ENCODE measurements at regions not wholly inside any gene's neighbourhood (a gene's known extent, or its start where the extent isn't known, plus 50 kb on each side); places are given as distances from the start of the nearest gene placed in this dataset.

DNA sequence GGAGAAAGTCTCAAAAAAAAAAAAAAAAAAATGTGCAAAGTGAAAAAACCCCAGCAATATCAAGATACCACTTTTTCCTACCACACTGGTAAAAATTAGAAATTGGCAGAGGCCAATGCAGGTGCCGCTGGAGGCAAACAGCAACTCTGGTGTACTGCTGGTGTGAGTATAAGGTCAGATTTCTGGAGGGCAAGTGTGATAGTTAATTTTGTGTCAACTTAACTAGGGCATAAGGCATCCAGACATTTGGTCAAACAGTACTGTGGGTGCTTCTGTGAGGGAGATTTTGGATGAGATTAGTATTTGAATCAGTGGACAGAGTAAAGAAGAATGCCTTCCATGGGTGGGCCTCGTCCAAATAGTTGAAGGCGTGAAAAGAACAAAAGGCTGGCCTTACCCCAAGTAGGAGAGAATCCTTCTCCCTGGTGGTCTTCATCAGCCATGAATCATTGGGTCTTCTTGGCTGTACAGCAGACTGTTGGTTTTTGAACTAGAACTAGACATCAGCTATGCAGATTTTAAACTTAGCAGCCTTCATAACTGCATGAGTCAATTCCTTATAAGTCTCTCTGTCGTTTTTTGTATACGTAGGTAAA lies 52.8 kb upstream of the FHL2 start (continued):
- TF ChIP-seq, protein P1, sequence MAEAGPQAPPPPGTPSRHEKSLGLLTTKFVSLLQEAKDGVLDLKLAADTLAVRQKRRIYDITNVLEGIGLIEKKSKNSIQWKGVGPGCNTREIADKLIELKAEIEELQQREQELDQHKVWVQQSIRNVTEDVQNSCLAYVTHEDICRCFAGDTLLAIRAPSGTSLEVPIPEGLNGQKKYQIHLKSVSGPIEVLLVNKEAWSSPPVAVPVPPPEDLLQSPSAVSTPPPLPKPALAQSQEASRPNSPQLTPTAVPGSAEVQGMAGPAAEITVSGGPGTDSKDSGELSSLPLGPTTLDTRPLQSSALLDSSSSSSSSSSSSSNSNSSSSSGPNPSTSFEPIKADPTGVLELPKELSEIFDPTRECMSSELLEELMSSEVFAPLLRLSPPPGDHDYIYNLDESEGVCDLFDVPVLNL (CRISPR knock-in tag; IDR thresholded peaks at IDR 0.05; ENCODE audit: borderline replicate concordance, low read depth), result no peak
- no peak for TF ChIP-seq CREB1 (CRISPR knock-in tag; IDR thresholded peaks at IDR 0.05)
- no peak for TF ChIP-seq MLX (CRISPR knock-in tag; IDR thresholded peaks at IDR 0.05)
- TF ChIP-seq ELF4 (CRISPR knock-in tag; IDR thresholded peaks at IDR 0.05; ENCODE audit: low read depth), result no peak

DNA sequence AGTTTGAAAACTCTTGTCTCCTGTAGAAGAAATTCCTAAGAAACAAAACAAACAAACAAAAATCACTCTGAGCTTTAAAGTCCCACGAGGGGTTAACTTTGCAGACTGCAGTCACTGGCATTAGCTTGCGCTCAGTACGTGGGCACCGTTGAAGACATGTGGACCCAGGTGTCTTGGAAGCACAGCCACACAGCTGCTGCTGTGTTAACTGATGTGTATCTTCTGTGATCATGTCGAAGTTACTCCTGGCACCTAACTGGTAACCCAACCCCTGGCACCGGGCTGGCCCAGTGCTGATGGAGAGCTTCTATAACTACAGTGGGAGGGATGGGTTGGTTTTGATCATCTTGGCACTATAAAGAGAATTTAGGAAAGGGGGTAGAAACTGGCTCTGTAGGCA lies 51.6 kb upstream of the FHL2 start:
- no peak overlapping the region for H3K27ac Mint-ChIP-seq
- ATAC-seq (no peak), DNase-seq (ENCODE audit: low spot score) (no peak)
- TF ChIP-seq ETV6 (CRISPR knock-in tag; IDR thresholded peaks at IDR 0.05), result no peak
- no peak for TF ChIP-seq CREB1 (CRISPR knock-in tag; IDR thresholded peaks at IDR 0.05)
- no peak for TF ChIP-seq TCF7 (CRISPR knock-in tag; IDR thresholded peaks at IDR 0.05; ENCODE audit: low read depth)
- TF ChIP-seq, protein P2, sequence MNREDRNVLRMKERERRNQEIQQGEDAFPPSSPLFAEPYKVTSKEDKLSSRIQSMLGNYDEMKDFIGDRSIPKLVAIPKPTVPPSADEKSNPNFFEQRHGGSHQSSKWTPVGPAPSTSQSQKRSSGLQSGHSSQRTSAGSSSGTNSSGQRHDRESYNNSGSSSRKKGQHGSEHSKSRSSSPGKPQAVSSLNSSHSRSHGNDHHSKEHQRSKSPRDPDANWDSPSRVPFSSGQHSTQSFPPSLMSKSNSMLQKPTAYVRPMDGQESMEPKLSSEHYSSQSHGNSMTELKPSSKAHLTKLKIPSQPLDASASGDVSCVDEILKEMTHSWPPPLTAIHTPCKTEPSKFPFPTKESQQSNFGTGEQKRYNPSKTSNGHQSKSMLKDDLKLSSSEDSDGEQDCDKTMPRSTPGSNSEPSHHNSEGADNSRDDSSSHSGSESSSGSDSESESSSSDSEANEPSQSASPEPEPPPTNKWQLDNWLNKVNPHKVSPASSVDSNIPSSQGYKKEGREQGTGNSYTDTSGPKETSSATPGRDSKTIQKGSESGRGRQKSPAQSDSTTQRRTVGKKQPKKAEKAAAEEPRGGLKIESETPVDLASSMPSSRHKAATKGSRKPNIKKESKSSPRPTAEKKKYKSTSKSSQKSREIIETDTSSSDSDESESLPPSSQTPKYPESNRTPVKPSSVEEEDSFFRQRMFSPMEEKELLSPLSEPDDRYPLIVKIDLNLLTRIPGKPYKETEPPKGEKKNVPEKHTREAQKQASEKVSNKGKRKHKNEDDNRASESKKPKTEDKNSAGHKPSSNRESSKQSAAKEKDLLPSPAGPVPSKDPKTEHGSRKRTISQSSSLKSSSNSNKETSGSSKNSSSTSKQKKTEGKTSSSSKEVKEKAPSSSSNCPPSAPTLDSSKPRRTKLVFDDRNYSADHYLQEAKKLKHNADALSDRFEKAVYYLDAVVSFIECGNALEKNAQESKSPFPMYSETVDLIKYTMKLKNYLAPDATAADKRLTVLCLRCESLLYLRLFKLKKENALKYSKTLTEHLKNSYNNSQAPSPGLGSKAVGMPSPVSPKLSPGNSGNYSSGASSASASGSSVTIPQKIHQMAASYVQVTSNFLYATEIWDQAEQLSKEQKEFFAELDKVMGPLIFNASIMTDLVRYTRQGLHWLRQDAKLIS (CRISPR knock-in tag; IDR thresholded peaks at IDR 0.05; ENCODE audit: borderline replicate concordance), result no peak
- no peak for TF ChIP-seq ZNF416 (CRISPR knock-in tag; IDR thresholded peaks at IDR 0.05)
- TF ChIP-seq MYBL2 (CRISPR knock-in tag; IDR thresholded peaks at IDR 0.05), result no peak
- no peak for TF ChIP-seq TEAD1 (CRISPR knock-in tag; IDR thresholded peaks at IDR 0.05)
- TF ChIP-seq IRF1 (CRISPR knock-in tag; IDR thresholded peaks at IDR 0.05), result no peak
- TF ChIP-seq SMAD4 (CRISPR knock-in tag; IDR thresholded peaks at IDR 0.05), result no peak
- no peak for TF ChIP-seq NFATC4 (CRISPR knock-in tag; IDR thresholded peaks at IDR 0.05)
- no peak for TF ChIP-seq PREB (CRISPR knock-in tag; IDR thresholded peaks at IDR 0.05; ENCODE audit: borderline replicate concordance)
- TF ChIP-seq ZNF232 (CRISPR knock-in tag; IDR thresholded peaks at IDR 0.05), result no peak
- no peak for TF ChIP-seq RORB (CRISPR knock-in tag; IDR thresholded peaks at IDR 0.05)
- no peak for TF ChIP-seq SOX15 (CRISPR knock-in tag; IDR thresholded peaks at IDR 0.05)
- no peak for TF ChIP-seq HMGA2 (CRISPR knock-in tag; IDR thresholded peaks at IDR 0.05)
- no peak for TF ChIP-seq MXD4 (CRISPR knock-in tag; IDR thresholded peaks at IDR 0.05; ENCODE audit: borderline replicate concordance)
- no peak for TF ChIP-seq E2F5 (CRISPR knock-in tag; IDR thresholded peaks at IDR 0.05)
- CTCF ChIA-PET, result interaction anchor here (1.1 to 1.3 kb wide), 3 partner anchors 52 to 152 kb away, joined by 3 to 4 read pairs (median 4); partner anchors contain the start of gene FHL2
- H3K4me1 Mint-ChIP-seq, result no peaks in the 10 kb centered on the region; the same call in 1 of the 2 replicates
- no peaks in the 10 kb centered on the region for H3K36me3 Mint-ChIP-seq
- no peak overlapping the region for H3K4me3 Mint-ChIP-seq
- no peaks in the 10 kb centered on the region for H3K27me3 Mint-ChIP-seq (ENCODE audit: low read depth)
- POLR2A ChIA-PET, result no interaction called here
- H3K9me3 Mint-ChIP-seq, result no peaks in the 10 kb centered on the region

Measured in WTC11 (cell line).